ENCODE measurements at regions not wholly inside any gene's neighbourhood (a gene's known extent, or its start where the extent isn't known, plus 50 kb on each side); places are given as distances from the start of the nearest gene placed in this dataset.
A peak's percentile ranks its signal among the peaks of the same experiment; 100 is the strongest.

DNA sequence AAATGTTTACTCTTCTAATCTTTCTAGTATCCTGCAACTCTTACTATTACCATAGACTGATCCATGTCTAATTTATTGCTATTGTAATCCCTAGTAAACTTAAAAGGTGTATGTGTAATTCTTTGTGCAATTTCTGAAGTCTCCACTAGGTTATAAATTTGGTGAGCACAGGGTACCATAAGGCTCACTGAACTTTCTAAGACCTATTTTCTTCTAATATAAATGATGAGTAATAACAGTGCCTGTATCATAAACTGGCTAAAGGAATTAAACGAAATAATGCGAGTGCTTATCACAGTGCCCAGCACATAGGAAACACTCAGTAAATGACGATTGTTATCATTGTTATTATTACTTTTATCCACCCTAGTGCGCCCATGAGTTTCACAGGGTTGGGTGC lies 119.1 kb downstream of the KLF12 start:
- H3K27me3 Mint-ChIP-seq = peaks cover under 1% of the 10 kb centered on the region
- TF ChIP-seq, protein P1, sequence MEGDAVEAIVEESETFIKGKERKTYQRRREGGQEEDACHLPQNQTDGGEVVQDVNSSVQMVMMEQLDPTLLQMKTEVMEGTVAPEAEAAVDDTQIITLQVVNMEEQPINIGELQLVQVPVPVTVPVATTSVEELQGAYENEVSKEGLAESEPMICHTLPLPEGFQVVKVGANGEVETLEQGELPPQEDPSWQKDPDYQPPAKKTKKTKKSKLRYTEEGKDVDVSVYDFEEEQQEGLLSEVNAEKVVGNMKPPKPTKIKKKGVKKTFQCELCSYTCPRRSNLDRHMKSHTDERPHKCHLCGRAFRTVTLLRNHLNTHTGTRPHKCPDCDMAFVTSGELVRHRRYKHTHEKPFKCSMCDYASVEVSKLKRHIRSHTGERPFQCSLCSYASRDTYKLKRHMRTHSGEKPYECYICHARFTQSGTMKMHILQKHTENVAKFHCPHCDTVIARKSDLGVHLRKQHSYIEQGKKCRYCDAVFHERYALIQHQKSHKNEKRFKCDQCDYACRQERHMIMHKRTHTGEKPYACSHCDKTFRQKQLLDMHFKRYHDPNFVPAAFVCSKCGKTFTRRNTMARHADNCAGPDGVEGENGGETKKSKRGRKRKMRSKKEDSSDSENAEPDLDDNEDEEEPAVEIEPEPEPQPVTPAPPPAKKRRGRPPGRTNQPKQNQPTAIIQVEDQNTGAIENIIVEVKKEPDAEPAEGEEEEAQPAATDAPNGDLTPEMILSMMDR (IDR thresholded peaks at IDR 0.05; ENCODE audit: unreplicated experiment) = peak; percentile 43
- no peak for DNase-seq (ENCODE audit: low spot score, unreplicated experiment)
- no peaks in the 10 kb centered on the region for H3K9me3 Mint-ChIP-seq (ENCODE audit: low read depth)
- H3K36me3 Mint-ChIP-seq (ENCODE audit: insufficient read depth) = no peaks in the 10 kb centered on the region
- no peak overlapping the region for H3K27ac Mint-ChIP-seq
- H3K4me3 Mint-ChIP-seq (ENCODE audit: low read depth) = no peak overlapping the region
- peaks cover 7% of the 10 kb centered on the region for H3K4me1 Mint-ChIP-seq (ENCODE audit: low read depth)

DNA sequence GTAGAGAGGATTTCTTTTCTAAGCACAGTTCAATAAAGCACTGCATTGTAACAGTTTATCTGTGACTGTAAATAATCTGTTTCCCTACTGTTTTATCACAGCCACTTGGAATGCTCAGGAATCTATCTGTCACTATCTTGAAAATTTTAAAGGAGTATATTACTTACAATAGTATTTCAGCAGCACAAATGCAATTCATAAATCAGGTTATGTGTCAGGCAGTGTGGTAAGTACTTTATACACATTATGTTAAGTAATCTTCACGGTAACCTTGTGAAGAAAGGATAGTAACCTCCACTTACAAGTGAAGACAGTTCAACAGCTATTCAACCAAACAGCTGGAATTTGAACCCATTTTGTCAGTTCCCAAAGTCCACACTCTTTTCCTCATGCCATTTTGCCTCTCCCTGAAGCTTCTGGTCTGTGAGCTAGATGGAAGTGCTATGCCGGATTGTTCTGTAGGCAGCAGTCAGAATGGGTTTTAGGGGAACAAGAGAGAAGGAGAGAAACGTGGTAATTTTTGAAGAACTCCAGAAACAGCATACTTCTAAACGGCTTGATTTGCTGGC lies 125.0 kb downstream of the KLF12 start:
- no peak for DNase-seq (ENCODE audit: low spot score, unreplicated experiment)
- Mint-ChIP-seq H3K27ac (no peak overlapping the region), H3K4me1 (ENCODE audit: low read depth) (peaks cover 2% of the 10 kb centered on the region), H3K9me3 (ENCODE audit: low read depth) (no peaks in the 10 kb centered on the region), H3K36me3 (ENCODE audit: insufficient read depth) (peaks cover 2% of the 10 kb centered on the region), H3K27me3 (no peaks in the 10 kb centered on the region), H3K4me3 (ENCODE audit: low read depth) (no peak overlapping the region)
- TF ChIP-seq, protein P1 (IDR thresholded peaks at IDR 0.05; ENCODE audit: unreplicated experiment) = no peak

DNA sequence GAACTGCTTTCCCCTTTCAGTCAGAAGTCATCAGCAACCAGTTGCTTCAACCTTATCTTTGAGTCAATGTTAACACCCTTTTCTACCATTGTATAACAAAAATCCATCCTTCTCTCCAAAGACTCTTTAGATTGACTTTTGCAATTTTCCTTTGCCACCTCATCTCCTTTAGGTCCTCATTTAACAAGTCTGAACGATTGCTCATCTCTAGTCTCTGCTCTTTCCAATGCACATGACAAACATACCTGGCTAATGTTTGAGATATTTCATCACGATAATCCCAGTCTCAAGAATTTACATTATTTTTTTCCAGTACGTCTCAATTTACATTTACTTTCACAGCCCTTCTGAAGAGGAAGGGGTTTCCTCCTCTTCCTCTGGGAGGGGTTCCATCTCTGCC lies 127.5 kb downstream of the KLF12 start:
- DNase-seq (ENCODE audit: low spot score, unreplicated experiment) = no peak
- peaks cover 2% of the 10 kb centered on the region for H3K36me3 Mint-ChIP-seq (ENCODE audit: insufficient read depth)
- no peaks in the 10 kb centered on the region for H3K4me1 Mint-ChIP-seq (ENCODE audit: low read depth)
- H3K4me3 Mint-ChIP-seq (ENCODE audit: low read depth) = no peak overlapping the region
- H3K9me3 Mint-ChIP-seq (ENCODE audit: low read depth) = no peaks in the 10 kb centered on the region
- no peak overlapping the region for H3K27ac Mint-ChIP-seq
- TF ChIP-seq, protein P1 (IDR thresholded peaks at IDR 0.05; ENCODE audit: unreplicated experiment) = no peak
- no peaks in the 10 kb centered on the region for H3K27me3 Mint-ChIP-seq

DNA sequence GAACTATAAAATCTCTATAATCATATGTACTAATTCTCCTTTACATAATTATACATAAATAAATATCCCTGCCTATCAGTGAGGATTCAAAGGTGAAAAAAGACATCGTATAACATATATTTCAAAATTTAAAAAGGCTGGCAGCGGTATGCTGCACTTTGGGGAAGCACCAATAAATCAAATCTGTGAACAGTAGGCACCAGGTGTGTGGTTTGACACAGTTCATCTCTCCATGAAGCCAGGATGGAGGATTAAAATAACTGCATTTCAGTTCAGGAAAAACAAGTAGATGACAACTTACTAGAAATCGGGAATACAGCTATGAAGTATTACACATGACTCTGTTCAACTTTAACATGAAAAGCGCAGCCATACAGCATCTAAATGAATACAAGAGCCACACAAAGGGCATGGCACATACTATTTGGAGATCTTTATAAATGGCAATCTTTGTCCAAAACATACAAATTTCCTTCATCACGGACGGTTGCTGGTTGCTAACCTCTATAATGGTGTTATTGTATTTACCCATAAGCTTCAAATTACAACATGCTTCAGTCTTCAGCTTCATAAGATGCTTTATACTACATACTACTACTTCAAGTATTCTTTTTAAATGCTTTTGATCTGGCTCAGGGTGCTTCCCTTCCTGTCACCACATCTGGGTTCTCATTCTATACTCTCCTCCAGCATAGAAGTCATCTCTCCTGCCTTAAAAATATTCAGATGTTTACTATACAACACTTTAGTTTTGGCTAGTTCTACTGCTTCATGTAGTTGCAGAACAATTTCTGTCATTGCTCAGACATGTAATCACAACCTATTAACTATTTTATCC lies 128.7 kb downstream of the KLF12 start:
- Mint-ChIP-seq H3K9me3 (ENCODE audit: low read depth) (no peaks in the 10 kb centered on the region), H3K36me3 (ENCODE audit: insufficient read depth) (peaks cover 2% of the 10 kb centered on the region), H3K27me3 (no peaks in the 10 kb centered on the region), H3K4me1 (ENCODE audit: low read depth) (no peaks in the 10 kb centered on the region), H3K27ac (no peak overlapping the region), H3K4me3 (ENCODE audit: low read depth) (no peak overlapping the region)
- no peak for DNase-seq (ENCODE audit: low spot score, unreplicated experiment)
- TF ChIP-seq, protein P1 (IDR thresholded peaks at IDR 0.05; ENCODE audit: unreplicated experiment) = no peak

DNA sequence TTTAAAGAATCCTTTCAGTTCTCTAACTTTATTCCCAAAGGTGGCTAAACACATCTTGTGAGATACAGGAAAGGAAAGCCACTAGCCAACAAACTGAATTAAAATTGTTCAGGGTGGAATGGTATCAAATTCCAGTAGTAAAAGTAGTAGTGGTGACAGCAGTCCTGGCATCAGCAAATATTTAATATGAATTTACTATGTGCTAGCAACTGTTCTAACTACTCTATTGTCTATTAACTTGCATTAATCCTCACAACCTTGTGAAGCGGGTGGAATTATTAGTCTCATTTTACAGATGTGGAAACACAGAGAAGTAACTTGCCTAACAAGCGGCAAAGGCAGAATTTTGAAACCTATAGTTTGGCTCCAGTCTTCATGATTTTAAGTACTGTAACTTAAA lies 130.1 kb downstream of the KLF12 start:
- no peaks in the 10 kb centered on the region for H3K4me1 Mint-ChIP-seq (ENCODE audit: low read depth)
- no peaks in the 10 kb centered on the region for H3K27me3 Mint-ChIP-seq
- TF ChIP-seq, protein P1 (IDR thresholded peaks at IDR 0.05; ENCODE audit: unreplicated experiment) = no peak
- no peak overlapping the region for H3K27ac Mint-ChIP-seq
- no peaks in the 10 kb centered on the region for H3K9me3 Mint-ChIP-seq (ENCODE audit: low read depth)
- H3K4me3 Mint-ChIP-seq (ENCODE audit: low read depth) = no peak overlapping the region
- no peak for DNase-seq (ENCODE audit: low spot score, unreplicated experiment)
- peaks cover 2% of the 10 kb centered on the region for H3K36me3 Mint-ChIP-seq (ENCODE audit: insufficient read depth)

Measured in progenitor cell of endocrine pancreas (in vitro differentiated cells).